GM12874 (cell line): ENCODE measurements at regions not wholly inside any gene's neighbourhood (a gene's known extent, or its start where the extent isn't known, plus 50 kb on each side); places are given as distances from the start of the nearest gene placed in this dataset.

Source experiments
- TF ChIP-seq, protein P1 (sequence below): IDR thresholded peaks from 2 replicates; pipeline ENCODE4 v1.5.1; 2011; ENCODE audit warnings: low read depth, mild to moderate bottlenecking, control low read depth, low read length, moderate library complexity; ENCODE audit not compliant: insufficient read depth

GRCh38 chr14:49478784-49479183 is 107.4 kb downstream of the RPS29 start:
- TF ChIP-seq, protein P1, sequence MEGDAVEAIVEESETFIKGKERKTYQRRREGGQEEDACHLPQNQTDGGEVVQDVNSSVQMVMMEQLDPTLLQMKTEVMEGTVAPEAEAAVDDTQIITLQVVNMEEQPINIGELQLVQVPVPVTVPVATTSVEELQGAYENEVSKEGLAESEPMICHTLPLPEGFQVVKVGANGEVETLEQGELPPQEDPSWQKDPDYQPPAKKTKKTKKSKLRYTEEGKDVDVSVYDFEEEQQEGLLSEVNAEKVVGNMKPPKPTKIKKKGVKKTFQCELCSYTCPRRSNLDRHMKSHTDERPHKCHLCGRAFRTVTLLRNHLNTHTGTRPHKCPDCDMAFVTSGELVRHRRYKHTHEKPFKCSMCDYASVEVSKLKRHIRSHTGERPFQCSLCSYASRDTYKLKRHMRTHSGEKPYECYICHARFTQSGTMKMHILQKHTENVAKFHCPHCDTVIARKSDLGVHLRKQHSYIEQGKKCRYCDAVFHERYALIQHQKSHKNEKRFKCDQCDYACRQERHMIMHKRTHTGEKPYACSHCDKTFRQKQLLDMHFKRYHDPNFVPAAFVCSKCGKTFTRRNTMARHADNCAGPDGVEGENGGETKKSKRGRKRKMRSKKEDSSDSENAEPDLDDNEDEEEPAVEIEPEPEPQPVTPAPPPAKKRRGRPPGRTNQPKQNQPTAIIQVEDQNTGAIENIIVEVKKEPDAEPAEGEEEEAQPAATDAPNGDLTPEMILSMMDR = no peak

DNA sequence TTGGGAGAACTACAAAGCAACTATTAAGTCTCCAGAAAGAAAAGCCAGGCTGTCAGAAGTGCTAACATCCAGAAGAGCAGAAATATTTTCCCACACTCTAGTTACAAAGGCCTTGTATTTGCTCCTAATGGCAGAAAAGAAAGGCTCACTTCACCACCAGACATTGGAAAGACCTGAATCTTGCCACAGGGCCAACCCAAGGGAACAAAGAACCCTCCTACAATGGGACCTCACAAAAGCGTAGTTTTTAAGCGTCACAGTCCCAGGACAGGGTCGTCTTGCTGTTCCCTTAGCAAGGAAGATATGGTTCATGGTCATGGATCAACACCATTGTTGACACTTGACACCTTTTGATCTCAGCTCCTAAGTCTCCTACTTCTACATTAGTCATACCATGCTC is 119.1 kb downstream of the RPS29 start:
- TF ChIP-seq, protein P1 = no peak

DNA sequence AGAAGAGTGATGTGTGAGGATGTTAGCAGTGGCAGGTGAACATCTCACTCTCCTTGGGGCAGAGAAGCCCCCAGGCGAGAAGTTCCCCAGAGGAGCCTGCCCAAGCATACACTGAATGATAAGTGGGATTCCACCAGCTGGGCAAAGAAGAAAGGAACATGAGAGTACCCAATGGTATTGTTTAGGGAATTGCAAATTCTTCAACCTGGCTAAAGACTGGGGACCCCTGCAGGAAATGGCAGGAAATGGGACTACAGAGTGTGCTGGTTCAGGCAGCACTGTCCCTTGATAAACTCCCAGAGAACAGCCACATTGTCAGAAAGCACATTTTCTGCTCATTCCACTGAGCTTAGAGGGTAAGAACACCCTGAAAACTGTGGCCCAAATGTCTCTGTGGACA is 121.3 kb downstream of the RPS29 start:
- TF ChIP-seq, protein P1 = no peak

- TF ChIP-seq, protein P1 = no peak
These were observed 123.0 kb downstream of the RPS29 start for GRCh38 chr14:49463146-49463545.

DNA sequence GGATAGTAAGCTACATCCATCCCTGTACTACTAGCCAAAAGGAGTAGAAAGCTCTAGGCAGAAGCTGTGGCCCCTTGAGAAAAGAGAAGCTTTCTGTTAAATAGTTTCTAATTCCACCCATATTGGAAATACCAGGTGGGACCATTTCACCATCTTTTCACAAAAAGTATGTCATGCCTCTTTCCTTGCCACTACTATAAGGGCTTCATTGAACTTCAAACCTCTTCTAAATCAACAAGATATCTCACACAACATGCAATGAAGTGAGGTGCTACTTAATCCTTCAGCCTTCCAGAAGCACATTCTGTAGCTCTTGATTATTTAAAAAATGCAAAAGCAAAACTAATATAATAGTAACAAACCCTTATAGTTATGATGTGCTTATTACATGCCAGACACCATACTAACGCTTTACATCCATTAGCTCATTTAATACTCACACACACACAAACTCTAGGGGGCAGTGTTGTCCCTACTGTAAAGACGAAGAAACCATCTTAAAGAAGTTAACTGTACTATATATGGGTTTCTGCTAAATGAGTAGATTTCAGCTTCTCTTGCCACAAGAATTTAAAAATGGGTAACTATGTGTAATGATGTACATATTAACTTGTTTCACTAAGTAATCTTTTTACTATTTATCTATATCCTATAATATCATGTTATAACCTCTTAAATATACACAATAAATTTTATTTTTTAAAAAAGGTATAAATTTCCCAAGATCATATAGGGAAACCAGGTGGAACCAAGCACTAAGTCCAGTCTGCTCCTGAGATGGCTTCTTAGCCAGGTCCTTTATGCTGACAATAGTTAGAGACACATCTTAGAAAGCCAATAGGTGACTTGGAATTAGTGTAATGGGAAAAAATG is 124.4 kb downstream of the RPS29 start:
- TF ChIP-seq, protein P1 = peak; percentile 49; the same call in 1 of the 2 replicates

DNA sequence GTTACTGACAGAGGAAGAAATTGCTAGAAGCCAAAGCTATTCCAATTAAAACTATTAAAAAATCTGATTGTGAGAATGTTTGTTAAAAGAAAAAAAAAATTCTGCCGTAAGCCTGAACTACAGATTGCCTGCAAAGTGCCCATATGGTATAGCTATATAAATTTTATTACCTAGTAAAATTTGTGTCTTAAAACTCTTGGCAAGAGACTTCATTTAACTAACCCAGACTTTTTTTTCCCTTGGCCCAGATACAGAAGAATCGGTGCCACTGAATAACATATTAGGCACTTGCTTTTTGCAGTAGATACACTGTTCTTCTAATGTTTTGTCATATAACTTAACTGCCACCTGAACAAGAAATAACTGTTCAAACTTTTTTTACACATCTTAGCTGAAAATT is 125.5 kb downstream of the RPS29 start:
- TF ChIP-seq, protein P1 = no peak

GRCh38 chr14:49456589-49456988 is 129.6 kb downstream of the RPS29 start:
- TF ChIP-seq, protein P1 = no peak
